GM19324 (cell line): ENCODE measurements at regions not wholly inside any gene's neighbourhood (a gene's known extent, or its start where the extent isn't known, plus 50 kb on each side); places are given as distances from the start of the nearest gene placed in this dataset.

Experiments
- ATAC-seq: cut with Tn5 transposase; IDR thresholded peaks from one replicate; pipeline ENCODE4 v1.9.1; 2021; ENCODE audit warnings: mild to moderate bottlenecking, moderate library complexity; ENCODE audit not compliant: unreplicated experiment, low FRiP score

- ATAC-seq = no peak
Measured at GRCh38 chr5:145294331-145294730, 540.8 kb downstream of the PRELID2 start.

- ATAC-seq = no peak
Measured at GRCh38 chr5:145293716-145294115, 541.4 kb downstream of the PRELID2 start.

- no peak for ATAC-seq
Measured at GRCh38 chr5:145292278-145292677, 542.9 kb downstream of the PRELID2 start.

GRCh38 chr5:145283141-145283810, 551.9 kb downstream of the PRELID2 start:
- ATAC-seq = no peak

- no peak for ATAC-seq
Measured at GRCh38 chr5:145280806-145281205, 554.3 kb downstream of the PRELID2 start.

- ATAC-seq = no peak
Measured at GRCh38 chr5:145280214-145280613, 554.9 kb downstream of the PRELID2 start.

GRCh38 chr5:145260670-145261069, 574.5 kb downstream of the PRELID2 start:
- ATAC-seq = no peak

- no peak for ATAC-seq
Measured at GRCh38 chr5:145247745-145248040, 587.4 kb downstream of the PRELID2 start.

GRCh38 chr5:145246961-145247744, 588.0 kb downstream of the PRELID2 start:
- no peak for ATAC-seq

GRCh38 chr5:145246379-145246778, 588.8 kb downstream of the PRELID2 start:
- no peak for ATAC-seq

GRCh38 chr5:145245354-145245753, 589.8 kb downstream of the PRELID2 start:
- no peak for ATAC-seq

- ATAC-seq = no peak
Measured at GRCh38 chr5:145244788-145245187, 590.4 kb downstream of the PRELID2 start.

- no peak for ATAC-seq
Measured at GRCh38 chr5:145244251-145244650, 590.9 kb downstream of the PRELID2 start.

- no peak for ATAC-seq
Measured at GRCh38 chr5:145243016-145243415, 592.1 kb downstream of the PRELID2 start.

GRCh38 chr5:145242551-145242950, 592.6 kb downstream of the PRELID2 start:
- ATAC-seq = no peak

- ATAC-seq = no peak
Measured at GRCh38 chr5:145237843-145238242, 597.3 kb downstream of the PRELID2 start.

- no peak for ATAC-seq
Measured at GRCh38 chr5:145236983-145237382, 598.2 kb downstream of the PRELID2 start.

GRCh38 chr5:145236127-145236526, 599.0 kb downstream of the PRELID2 start:
- no peak for ATAC-seq

GRCh38 chr5:145233461-145233860, 601.7 kb downstream of the PRELID2 start:
- ATAC-seq = no peak

GRCh38 chr5:145230781-145231180, 604.4 kb downstream of the PRELID2 start:
- no peak for ATAC-seq

- ATAC-seq = no peak
Measured at GRCh38 chr5:145228564-145228963, 606.6 kb downstream of the PRELID2 start.

- no peak for ATAC-seq
Measured at GRCh38 chr5:145227881-145228280, 607.3 kb downstream of the PRELID2 start.
